Esophagus muscularis mucosa (tissue), 4 donors: ENCODE measurements at regions not wholly inside any gene's neighbourhood (a gene's known extent, or its start where the extent isn't known, plus 50 kb on each side); places are given as distances from the start of the nearest gene placed in this dataset.
A peak's percentile ranks its signal among the peaks of the same experiment; 100 is the strongest.

Experiments used
- DNase-seq: peaks from one replicate; pipeline ENCODE4 v3.0.0-alpha.2; 2017; ENCODE audit errors: extremely low spot score
- H3K27ac ChIP-seq, 4 donors: fragments of 200-600 bp; sonication (generic); replicated peaks in 1 of 4; 1 replicate in 3 of 4; 2 replicates in 1 of 4; pipeline ENCODE4 v1.5.1; 2016 to 2019; ENCODE audit warnings: mild to moderate bottlenecking in 1 of 4
- H3K27me3 ChIP-seq, 4 donors: fragments of 200-600 bp; sonication (generic); one replicate each; pipeline versions ENCODE4 v1.5.1 to v1.6.0; 2016 to 2019
- H3K36me3 ChIP-seq, 4 donors: fragments of 200-600 bp; sonication (generic); one replicate each; pipeline ENCODE4 v1.5.1; 2016 to 2019
- H3K4me1 ChIP-seq, 4 donors: fragments of 200-600 bp; sonication (generic); one replicate each; pipeline ENCODE4 v1.5.1; 2016 to 2019
- H3K4me3 ChIP-seq, 4 donors: fragments of 200-600 bp; sonication (generic); 1 replicate in 2 of 4; 2 replicates in 2 of 4; pipeline ENCODE4 v1.5.1; 2016 to 2019; ENCODE audit warnings: mild to moderate bottlenecking in 4 of 4, moderate library complexity in 1 of 4
- H3K9me3 ChIP-seq, 4 donors: fragments of 200-600 bp; sonication (generic); 1 replicate in 3 of 4; 2 replicates in 1 of 4; pipeline ENCODE4 v1.5.1; 2016 to 2019
- EP300 ChIP-seq: sonication (generic); formaldehyde crosslinking; IDR thresholded peaks from one replicate; pipeline ENCODE4 v1.6.1; 2017; ENCODE audit warnings: antibody characterized with exemption
- POLR2A ChIP-seq: fragments of 450-650 bp; IDR thresholded peaks from one replicate; pipeline ENCODE4 v1.6.1; 2017; ENCODE audit warnings: antibody characterized with exemption, moderate library complexity, mild to moderate bottlenecking, low read depth
- POLR2AphosphoS5 ChIP-seq, 2 donors: sonication (generic); formaldehyde crosslinking; IDR thresholded peaks; one replicate each; pipeline ENCODE4 v1.6.1; 2017; ENCODE audit warnings: antibody characterized with exemption in 2 of 2
- WGBS: methylation state at CpG from one replicate; pipeline ENCODE4 v1.1.5; 2018; 5-methylcytosine and 5-hydroxymethylcytosine counted together
- intact Hi-C: fragments of 100-400 bp; cut with DNase I; formaldehyde crosslinking; loops from one replicate; pipeline ENCODE4 v1.15.1; 2023
- TF ChIP-seq, protein P1 (sequence below), 3 experiments: fragments of 200-600 bp in 2 of 3; fragments of 450-650 bp in 1 of 3; sonication (generic) in 2 of 3; IDR thresholded peaks; one replicate each; pipeline ENCODE4 v1.5.1; 2017 to 2019; ENCODE audit warnings: antibody characterized with exemption in 3 of 3, mild to moderate bottlenecking in 2 of 3, moderate library complexity in 1 of 3

DNA sequence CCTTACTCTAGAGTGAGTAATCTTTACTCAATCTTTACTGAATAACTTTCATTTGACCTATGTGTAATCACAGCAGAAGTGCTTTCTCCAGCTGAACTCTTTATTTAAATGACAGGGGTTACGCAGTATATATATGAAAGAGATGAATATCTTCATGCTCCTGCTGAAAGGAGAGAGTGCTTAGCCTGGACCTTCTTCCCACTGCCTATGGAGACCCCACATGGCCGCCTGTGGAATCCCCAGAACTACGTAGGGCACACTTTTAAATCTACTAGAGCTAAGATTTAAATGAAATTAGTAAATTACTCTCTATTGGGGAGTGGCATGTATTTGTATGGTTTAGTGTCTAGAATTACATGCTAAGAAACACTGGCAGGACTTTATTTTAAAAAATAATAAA, 391.2 kb downstream of the ANKRD50 start:
- Histone ChIP-seq H3K36me3 (no peaks in the 10 kb centered on the region), H3K4me3 (no peak overlapping the region), H3K9me3 (no peaks in the 10 kb centered on the region), H3K27ac (no peak overlapping the region), H3K27me3 (no peaks in the 10 kb centered on the region), H3K4me1 (no peaks in the 10 kb centered on the region)
- no peak for DNase-seq
- WGBS: 80% methylated on average over 3 of the region's 3 CpGs
- intact Hi-C loops: loop anchor here (5.0 kb wide), 1 partner anchor 1219 kb away; no protein-coding TSS in a partner anchor
- no peak for TF ChIP-seq POLR2A
- TF ChIP-seq EP300: no peak

DNA sequence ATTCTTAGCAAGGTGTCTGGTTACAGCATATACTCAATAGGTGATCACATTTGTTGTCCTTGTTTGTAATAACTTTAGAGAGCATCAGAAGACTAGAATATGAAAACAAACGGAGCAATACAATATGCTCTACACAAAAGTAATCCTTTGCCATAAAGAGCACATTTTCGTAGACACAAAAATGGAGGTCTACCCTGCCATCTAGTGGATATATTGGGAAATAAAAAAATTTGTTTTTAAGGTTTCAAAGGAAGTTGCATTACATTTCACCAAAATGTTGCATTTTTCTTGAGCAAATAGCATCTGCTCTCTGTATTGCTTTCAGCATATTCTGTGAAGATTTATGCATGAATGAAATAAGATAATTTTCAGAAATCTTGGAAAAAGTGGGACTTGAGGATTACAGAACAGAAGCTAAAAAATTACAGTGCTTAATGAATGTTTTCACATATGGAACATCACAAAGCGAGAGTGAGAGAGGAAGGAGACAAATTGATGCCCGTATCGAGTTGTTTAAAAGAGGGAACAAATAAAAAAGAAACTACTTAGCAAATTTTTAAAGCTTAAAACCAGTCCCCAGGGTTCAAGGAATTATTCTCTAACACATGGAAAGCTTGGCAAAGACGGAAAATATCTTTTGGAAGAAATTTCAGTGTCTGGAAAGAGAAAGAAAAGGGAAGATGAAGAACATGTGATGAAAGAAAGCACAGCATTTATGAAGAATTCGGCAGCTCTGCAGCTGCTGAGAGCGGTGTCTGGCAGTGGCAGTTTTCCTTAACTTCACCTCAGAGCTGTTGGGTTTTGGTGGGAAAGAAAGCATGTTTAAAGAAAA, 390.1 kb downstream of the ANKRD50 start:
- Histone ChIP-seq H3K4me1 (no peaks in the 10 kb centered on the region), H3K27ac (peak overlapping the region in 1 of 4 donors; percentile 34), H3K36me3 (no peaks in the 10 kb centered on the region), H3K4me3 (peak overlapping the region in 2 of 4 donors; percentile 6 to 19), H3K27me3 (no peaks in the 10 kb centered on the region), H3K9me3 (no peaks in the 10 kb centered on the region)
- TF ChIP-seq, protein P1, sequence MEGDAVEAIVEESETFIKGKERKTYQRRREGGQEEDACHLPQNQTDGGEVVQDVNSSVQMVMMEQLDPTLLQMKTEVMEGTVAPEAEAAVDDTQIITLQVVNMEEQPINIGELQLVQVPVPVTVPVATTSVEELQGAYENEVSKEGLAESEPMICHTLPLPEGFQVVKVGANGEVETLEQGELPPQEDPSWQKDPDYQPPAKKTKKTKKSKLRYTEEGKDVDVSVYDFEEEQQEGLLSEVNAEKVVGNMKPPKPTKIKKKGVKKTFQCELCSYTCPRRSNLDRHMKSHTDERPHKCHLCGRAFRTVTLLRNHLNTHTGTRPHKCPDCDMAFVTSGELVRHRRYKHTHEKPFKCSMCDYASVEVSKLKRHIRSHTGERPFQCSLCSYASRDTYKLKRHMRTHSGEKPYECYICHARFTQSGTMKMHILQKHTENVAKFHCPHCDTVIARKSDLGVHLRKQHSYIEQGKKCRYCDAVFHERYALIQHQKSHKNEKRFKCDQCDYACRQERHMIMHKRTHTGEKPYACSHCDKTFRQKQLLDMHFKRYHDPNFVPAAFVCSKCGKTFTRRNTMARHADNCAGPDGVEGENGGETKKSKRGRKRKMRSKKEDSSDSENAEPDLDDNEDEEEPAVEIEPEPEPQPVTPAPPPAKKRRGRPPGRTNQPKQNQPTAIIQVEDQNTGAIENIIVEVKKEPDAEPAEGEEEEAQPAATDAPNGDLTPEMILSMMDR (IDR thresholded peaks at IDR 0.05): peak; percentile 50 to 66 (median 66)
- TF ChIP-seq POLR2AphosphoS5 (IDR thresholded peaks at IDR 0.05): no peak
- WGBS: 37% methylated on average over 8 of the region's 8 CpGs
- no peak for DNase-seq
- intact Hi-C loops: loop anchor here (5.0 kb wide), 1 partner anchor 1220 kb away; no protein-coding TSS in a partner anchor

DNA sequence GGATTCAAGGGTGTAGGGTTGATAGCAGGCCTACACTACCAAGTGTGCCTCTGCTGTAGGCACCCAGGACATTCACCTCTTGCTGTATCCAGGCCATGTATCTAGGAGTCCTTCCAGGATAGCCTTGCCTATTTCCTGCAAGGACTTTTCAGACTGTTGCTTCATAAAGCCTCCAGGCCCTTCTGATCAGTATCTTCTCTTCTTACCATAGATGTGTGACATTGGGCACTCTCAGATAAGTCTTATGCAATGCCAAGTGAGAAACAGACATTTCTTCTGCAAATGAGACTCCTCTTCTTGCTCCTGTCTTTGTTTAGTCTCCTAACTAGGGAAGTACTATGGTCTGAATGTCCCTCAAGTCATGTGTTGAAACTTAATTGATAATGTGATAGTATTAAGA, 386.8 kb downstream of the ANKRD50 start:
- Histone ChIP-seq H3K9me3 (no peaks in the 10 kb centered on the region), H3K4me3 (no peak overlapping the region), H3K27me3 (no peaks in the 10 kb centered on the region), H3K4me1 (no peaks in the 10 kb centered on the region), H3K27ac (no peak overlapping the region), H3K36me3 (no peaks in the 10 kb centered on the region)
- intact Hi-C loops: no loop called here
- no peak for DNase-seq
- TF ChIP-seq, protein P1 (IDR thresholded peaks at IDR 0.05): no peak
- TF ChIP-seq POLR2A: no peak
- TF ChIP-seq POLR2AphosphoS5 (IDR thresholded peaks at IDR 0.05): no peak
- TF ChIP-seq EP300: no peak

- no peaks in the 10 kb centered on the region for H3K9me3 ChIP-seq
- H3K36me3 ChIP-seq: no peaks in the 10 kb centered on the region
- no peaks in the 10 kb centered on the region for H3K27me3 ChIP-seq
- H3K4me3 ChIP-seq: no peak overlapping the region
- no peaks in the 10 kb centered on the region for H3K4me1 ChIP-seq
- no peak overlapping the region for H3K27ac ChIP-seq
- TF ChIP-seq, protein P1 (IDR thresholded peaks at IDR 0.05): no peak
- TF ChIP-seq POLR2A: no peak
- TF ChIP-seq POLR2AphosphoS5 (IDR thresholded peaks at IDR 0.05): no peak
- TF ChIP-seq EP300: no peak
- no peak for DNase-seq
- intact Hi-C loops: no loop called here
Measured at GRCh38 chr4:124329134-124329533, 383.4 kb downstream of the ANKRD50 start.

GRCh38 chr4:124330045-124330444, 382.5 kb downstream of the ANKRD50 start:
- H3K4me1 ChIP-seq: no peaks in the 10 kb centered on the region
- H3K36me3 ChIP-seq: no peaks in the 10 kb centered on the region
- no peak overlapping the region for H3K27ac ChIP-seq
- H3K4me3 ChIP-seq: no peak overlapping the region
- no peaks in the 10 kb centered on the region for H3K9me3 ChIP-seq
- intact Hi-C loops: loop anchor here (5.0 kb wide), 2 partner anchors 912 to 952 kb away; no protein-coding TSS in a partner anchor
- 61% methylated on average over 3 of the region's 3 CpGs for WGBS
- no peak for DNase-seq
- TF ChIP-seq EP300 (no peak), POLR2AphosphoS5 (IDR thresholded peaks at IDR 0.05) (no peak), POLR2A (no peak)
- TF ChIP-seq, protein P1 (IDR thresholded peaks at IDR 0.05): no peak
- no peaks in the 10 kb centered on the region for H3K27me3 ChIP-seq
